HG03442 (cell line): ENCODE measurements at regions not wholly inside any gene's neighbourhood (a gene's known extent, or its start where the extent isn't known, plus 50 kb on each side); places are given as distances from the start of the nearest gene placed in this dataset.

Source experiments
- ATAC-seq: cut with Tn5 transposase; IDR thresholded peaks from one replicate; pipeline ENCODE4 v1.9.1; 2021; ENCODE audit warnings: mild to moderate bottlenecking, moderate library complexity; ENCODE audit not compliant: unreplicated experiment

GRCh38 chrX:21126661-21127060, 247.6 kb upstream of the CNKSR2 start:
- ATAC-seq, result no peak

GRCh38 chrX:21131346-21131745, 242.9 kb upstream of the CNKSR2 start:
- ATAC-seq, result no peak

GRCh38 chrX:21131786-21132185, 242.4 kb upstream of the CNKSR2 start:
- no peak for ATAC-seq

GRCh38 chrX:21132686-21133393, 241.4 kb upstream of the CNKSR2 start:
- no peak for ATAC-seq

- ATAC-seq, result no peak
These were observed 224.0 kb upstream of the CNKSR2 start for GRCh38 chrX:21150208-21150607.

GRCh38 chrX:21151051-21151450, 223.2 kb upstream of the CNKSR2 start:
- ATAC-seq, result no peak

- no peak for ATAC-seq
These were observed 221.2 kb upstream of the CNKSR2 start for GRCh38 chrX:21153033-21153432.

GRCh38 chrX:21153503-21153902, 220.7 kb upstream of the CNKSR2 start:
- no peak for ATAC-seq

- ATAC-seq, result no peak
These were observed 218.3 kb upstream of the CNKSR2 start for GRCh38 chrX:21155916-21156315.

GRCh38 chrX:21156632-21157031, 217.6 kb upstream of the CNKSR2 start:
- ATAC-seq, result no peak

- ATAC-seq, result no peak
These were observed 215.5 kb upstream of the CNKSR2 start for GRCh38 chrX:21158678-21159077.

- ATAC-seq, result no peak
These were observed 207.8 kb upstream of the CNKSR2 start for GRCh38 chrX:21166272-21166982.

GRCh38 chrX:21167011-21167410, 207.2 kb upstream of the CNKSR2 start:
- no peak for ATAC-seq

- no peak for ATAC-seq
These were observed 206.7 kb upstream of the CNKSR2 start for GRCh38 chrX:21167494-21167893.

GRCh38 chrX:21168401-21169160, 205.6 kb upstream of the CNKSR2 start:
- ATAC-seq, result no peak

- ATAC-seq, result no peak
These were observed 203.0 kb upstream of the CNKSR2 start for GRCh38 chrX:21171181-21171580.

GRCh38 chrX:21174439-21174838, 199.8 kb upstream of the CNKSR2 start:
- ATAC-seq, result no peak

- ATAC-seq, result no peak
These were observed 197.2 kb upstream of the CNKSR2 start for GRCh38 chrX:21176921-21177571.

GRCh38 chrX:21181232-21181853, 192.9 kb upstream of the CNKSR2 start:
- no peak for ATAC-seq

- no peak for ATAC-seq
These were observed 181.0 kb upstream of the CNKSR2 start for GRCh38 chrX:21193196-21193595.

- ATAC-seq, result no peak
These were observed 179.7 kb upstream of the CNKSR2 start for GRCh38 chrX:21194526-21194925.
